Ishikawa (cell line): ENCODE measurements at regions not wholly inside any gene's neighbourhood (a gene's known extent, or its start where the extent isn't known, plus 50 kb on each side); places are given as distances from the start of the nearest gene placed in this dataset.

ENCODE experiments used
- CREB1 ChIP-seq: IDR thresholded peaks from 2 replicates; pipeline ENCODE4 v1.6.1; 2012; ENCODE audit warnings: low read depth
- EGR1 ChIP-seq: IDR thresholded peaks from 2 replicates; pipeline ENCODE4 v1.6.1; 2012
- EP300 ChIP-seq: IDR thresholded peaks from 2 replicates; pipeline ENCODE4 v1.6.1; 2012; ENCODE audit warnings: borderline replicate concordance
- FOXM1 ChIP-seq: IDR thresholded peaks from 2 replicates; pipeline ENCODE4 v1.6.1; 2012; ENCODE audit warnings: low read depth, borderline replicate concordance
- RAD21 ChIP-seq: IDR thresholded peaks from 2 replicates; pipeline ENCODE4 v1.6.1; 2012; ENCODE audit warnings: low read depth
- TAF1 ChIP-seq: IDR thresholded peaks from 2 replicates; pipeline ENCODE4 v1.6.1; 2012; ENCODE audit warnings: low read depth, mild to moderate bottlenecking
- TCF12 ChIP-seq: IDR thresholded peaks from 2 replicates; pipeline ENCODE4 v1.6.1; 2012; ENCODE audit warnings: low read depth
- TEAD4 ChIP-seq: IDR thresholded peaks from 2 replicates; pipeline ENCODE4 v1.6.1; 2012
- ZBTB7A ChIP-seq: IDR thresholded peaks from 2 replicates; pipeline ENCODE4 v1.6.1; 2012; ENCODE audit warnings: low read depth
- TF ChIP-seq, protein P1 (sequence below): IDR thresholded peaks from 2 replicates; pipeline ENCODE4 v1.6.1; 2012
- TF ChIP-seq, protein P2 (sequence below): IDR thresholded peaks from 2 replicates; pipeline ENCODE4 v1.6.1; 2012; ENCODE audit warnings: low read depth, mild to moderate bottlenecking
- TF ChIP-seq, protein P3 (sequence below): IDR thresholded peaks from 2 replicates; pipeline ENCODE4 v1.6.1; 2012

DNA sequence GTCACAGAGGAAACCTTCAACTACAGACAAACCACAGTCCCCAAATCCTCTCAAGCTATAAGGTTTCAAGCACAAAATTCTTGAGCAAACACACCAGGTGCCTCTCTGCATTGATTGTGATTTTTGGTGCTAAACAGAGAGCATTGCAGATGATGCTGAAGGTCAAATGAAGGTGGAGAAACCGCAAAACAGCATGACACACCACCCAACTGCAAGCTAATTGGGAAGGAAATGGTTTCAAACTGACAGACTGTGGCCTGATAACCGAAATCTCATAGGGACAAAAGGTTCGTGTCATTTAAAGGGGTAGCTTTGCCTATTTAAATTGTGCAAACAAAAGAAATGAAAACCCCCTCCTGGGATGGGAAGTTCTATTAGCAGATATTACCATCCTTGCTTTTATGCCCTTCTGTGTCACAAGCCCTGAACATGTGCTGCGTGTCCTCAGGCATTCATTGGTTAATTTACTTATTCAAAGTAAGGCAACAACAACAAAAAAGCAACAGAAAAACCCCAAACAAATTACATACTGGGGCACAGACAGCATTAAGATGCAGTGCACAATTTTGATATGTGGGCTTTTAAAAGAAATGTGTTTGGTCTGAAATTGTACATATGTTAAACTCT, 154.9 kb downstream of the AQP4 start:
- TF ChIP-seq RAD21 (no peak), TCF12 (no peak), CREB1 (no peak), EP300 (no peak), EGR1 (no peak), TAF1 (no peak), FOXM1 (no peak), ZBTB7A (no peak), TEAD4 (no peak)
- TF ChIP-seq, protein P1, sequence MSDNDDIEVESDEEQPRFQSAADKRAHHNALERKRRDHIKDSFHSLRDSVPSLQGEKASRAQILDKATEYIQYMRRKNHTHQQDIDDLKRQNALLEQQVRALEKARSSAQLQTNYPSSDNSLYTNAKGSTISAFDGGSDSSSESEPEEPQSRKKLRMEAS = no peak
- TF ChIP-seq, protein P2, sequence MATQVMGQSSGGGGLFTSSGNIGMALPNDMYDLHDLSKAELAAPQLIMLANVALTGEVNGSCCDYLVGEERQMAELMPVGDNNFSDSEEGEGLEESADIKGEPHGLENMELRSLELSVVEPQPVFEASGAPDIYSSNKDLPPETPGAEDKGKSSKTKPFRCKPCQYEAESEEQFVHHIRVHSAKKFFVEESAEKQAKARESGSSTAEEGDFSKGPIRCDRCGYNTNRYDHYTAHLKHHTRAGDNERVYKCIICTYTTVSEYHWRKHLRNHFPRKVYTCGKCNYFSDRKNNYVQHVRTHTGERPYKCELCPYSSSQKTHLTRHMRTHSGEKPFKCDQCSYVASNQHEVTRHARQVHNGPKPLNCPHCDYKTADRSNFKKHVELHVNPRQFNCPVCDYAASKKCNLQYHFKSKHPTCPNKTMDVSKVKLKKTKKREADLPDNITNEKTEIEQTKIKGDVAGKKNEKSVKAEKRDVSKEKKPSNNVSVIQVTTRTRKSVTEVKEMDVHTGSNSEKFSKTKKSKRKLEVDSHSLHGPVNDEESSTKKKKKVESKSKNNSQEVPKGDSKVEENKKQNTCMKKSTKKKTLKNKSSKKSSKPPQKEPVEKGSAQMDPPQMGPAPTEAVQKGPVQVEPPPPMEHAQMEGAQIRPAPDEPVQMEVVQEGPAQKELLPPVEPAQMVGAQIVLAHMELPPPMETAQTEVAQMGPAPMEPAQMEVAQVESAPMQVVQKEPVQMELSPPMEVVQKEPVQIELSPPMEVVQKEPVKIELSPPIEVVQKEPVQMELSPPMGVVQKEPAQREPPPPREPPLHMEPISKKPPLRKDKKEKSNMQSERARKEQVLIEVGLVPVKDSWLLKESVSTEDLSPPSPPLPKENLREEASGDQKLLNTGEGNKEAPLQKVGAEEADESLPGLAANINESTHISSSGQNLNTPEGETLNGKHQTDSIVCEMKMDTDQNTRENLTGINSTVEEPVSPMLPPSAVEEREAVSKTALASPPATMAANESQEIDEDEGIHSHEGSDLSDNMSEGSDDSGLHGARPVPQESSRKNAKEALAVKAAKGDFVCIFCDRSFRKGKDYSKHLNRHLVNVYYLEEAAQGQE = no peak
- TF ChIP-seq, protein P3, sequence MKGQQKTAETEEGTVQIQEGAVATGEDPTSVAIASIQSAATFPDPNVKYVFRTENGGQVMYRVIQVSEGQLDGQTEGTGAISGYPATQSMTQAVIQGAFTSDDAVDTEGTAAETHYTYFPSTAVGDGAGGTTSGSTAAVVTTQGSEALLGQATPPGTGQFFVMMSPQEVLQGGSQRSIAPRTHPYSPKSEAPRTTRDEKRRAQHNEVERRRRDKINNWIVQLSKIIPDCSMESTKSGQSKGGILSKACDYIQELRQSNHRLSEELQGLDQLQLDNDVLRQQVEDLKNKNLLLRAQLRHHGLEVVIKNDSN = no peak
